Activated CD4-positive, alpha-beta T cell treated with anti-CD3 and anti-CD28 coated beads for 4 hours (primary cell): ENCODE measurements at regions not wholly inside any gene's neighbourhood (a gene's known extent, or its start where the extent isn't known, plus 50 kb on each side); places are given as distances from the start of the nearest gene placed in this dataset.
"Not testable (repeated sequence)": the region's sequence is repeated elsewhere in the genome, so short reads cannot be mapped to it uniquely, and the experiment has no call there.

Experiments used
- DNase-seq, 2 donors: peaks; one replicate each; pipeline ENCODE4 v3.0.0-alpha.2; 2020

DNA sequence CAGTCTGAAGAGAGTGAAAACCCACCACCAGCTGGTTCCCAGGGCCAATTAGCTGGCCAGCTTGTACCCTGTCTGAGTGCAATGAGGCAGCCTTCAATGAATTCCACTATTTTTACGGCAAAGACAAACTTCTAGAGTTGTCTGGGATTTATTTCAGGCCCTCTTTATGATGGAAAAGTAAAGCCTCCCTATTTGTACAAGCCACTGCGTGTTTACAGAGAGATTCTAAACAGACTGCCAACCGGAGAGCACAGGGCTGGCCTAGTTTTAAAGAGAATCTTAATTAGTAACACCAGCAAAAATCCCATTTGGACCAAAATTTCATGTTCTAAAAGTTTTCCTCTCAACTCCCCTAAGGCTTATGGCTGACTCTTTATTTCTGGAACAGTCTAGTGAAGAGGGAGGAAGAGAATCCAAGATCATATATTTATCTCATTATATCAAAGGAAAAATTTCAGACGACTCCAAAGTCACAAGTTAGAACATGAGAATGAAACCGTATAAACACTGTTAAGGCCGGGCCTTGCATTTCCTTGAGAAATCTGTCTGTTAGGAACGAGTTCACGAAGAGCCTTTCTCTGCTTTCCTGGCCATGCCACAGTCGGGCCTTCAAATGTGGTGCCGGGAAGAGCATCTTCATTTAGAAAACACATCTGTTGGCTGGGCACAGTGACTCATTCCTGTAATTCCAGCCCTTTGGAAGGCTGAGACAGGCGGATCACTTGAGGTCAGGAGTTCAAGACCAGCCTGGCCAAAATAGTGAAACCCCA is 724.6 kb upstream of the NRP1 start:
- no peak for DNase-seq

DNA sequence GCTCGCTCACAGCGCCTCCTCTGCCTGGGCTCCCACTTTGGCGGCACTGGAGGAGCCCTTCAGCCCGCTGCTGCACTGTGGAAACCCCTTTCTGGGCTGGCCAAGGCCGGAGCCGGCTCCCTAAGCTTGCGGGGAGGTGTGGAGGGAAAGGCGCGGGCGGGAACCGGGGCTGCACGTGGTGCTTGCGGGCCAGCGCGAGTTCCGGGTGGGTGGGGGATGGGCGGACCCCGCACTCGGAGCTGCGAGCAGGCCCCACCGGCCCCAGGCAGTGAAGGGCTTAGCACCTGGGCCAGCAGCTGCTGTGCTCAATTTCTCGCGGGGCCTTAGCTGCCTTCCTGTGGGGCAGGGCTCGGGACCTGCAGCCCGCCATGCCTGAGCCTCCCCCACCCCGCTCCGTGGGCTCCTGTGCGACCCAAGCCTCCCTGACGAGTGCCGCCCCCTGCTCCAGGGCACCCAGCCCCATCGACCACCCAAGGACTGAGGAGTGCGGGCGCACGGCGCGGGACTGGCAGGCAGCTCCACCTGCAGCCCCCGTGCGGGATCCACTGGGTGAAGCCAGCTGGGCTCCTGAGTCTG is 721.0 kb upstream of the NRP1 start:
- DNase-seq, result not testable (repeated sequence)

DNA sequence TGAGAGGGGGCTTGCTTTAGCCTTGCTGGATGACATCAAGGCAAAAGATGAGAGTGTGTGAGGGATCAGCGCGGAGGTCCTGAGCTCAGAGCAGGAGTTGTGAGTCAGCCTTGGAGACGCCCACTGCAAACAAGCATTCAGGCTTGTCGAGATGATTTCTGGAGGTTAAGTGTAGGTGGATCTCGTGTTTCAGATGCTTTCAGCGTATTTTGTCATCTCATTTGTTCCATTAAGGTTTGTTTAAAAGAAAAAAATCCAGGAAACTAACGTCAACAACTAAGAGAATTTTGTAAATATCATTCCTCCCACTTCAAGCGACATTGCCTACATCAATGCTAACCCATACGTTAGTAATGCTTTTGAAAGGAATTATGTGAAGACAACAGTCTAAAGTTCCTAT is 715.4 kb upstream of the NRP1 start:
- peak in 1 of 2 donors; percentile 2 for DNase-seq

DNA sequence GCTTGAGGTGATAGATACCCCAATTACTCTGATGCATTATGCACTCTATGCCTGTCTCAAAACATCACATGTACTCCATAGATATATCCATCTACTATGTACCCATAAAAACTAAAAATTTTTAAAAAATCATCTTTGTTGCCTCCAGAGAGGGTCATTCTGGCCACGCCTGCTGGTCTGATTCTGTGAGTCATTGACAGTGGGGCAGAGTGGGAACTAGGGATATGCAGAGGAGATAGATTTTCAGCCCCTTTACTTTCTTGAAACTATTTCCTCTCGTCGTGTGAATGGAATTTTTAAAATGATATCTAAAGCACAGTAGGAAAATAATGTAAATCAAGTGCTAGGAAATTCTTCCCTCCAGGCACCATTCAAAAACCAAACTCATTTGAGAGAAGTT is 715.0 kb upstream of the NRP1 start:
- DNase-seq, result no peak

DNA sequence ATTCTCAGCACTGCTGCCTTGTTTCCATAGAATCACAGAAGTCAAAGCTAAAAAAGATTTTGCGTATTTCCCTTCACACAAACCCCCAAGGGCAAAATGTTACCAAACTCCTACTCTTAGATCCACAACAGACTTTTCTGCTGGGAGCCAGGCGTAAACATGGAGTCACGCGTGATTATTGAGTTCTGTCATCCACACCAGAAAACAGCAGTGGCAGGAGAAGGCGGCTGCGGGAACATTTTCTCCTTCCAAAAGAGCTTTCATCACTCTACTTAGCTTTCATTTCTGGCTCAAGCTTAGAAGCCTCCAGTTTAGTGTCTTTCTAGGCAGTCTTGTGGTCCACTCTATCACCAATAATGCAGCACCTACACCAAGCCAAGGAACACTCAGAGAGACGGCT is 712.9 kb upstream of the NRP1 start:
- DNase-seq, result no peak

DNA sequence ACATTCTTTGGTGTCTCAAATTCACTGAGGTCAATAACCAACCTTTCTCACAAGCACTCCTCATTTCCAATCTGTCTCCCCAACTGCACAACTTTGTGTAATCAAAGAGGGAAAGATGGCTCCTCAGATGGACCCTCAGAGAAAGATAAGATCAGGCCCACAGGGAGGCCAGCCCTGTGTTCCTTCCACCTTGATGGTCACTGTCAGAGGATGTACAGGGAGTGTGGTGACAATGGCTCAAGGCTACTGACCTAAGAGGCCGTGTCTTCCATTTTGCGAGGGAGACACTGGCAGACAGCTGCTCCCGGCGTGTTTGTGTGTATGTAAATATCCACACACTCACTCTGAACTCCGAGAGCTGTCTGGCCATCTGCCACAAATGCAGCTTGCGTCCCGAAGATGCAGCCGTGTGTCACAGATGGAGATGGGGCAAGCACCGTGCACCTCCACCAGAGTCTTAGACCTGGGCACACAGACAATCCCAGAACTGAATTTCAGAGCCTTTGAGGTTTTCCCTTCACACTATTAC is 712.1 kb upstream of the NRP1 start:
- no peak for DNase-seq

DNA sequence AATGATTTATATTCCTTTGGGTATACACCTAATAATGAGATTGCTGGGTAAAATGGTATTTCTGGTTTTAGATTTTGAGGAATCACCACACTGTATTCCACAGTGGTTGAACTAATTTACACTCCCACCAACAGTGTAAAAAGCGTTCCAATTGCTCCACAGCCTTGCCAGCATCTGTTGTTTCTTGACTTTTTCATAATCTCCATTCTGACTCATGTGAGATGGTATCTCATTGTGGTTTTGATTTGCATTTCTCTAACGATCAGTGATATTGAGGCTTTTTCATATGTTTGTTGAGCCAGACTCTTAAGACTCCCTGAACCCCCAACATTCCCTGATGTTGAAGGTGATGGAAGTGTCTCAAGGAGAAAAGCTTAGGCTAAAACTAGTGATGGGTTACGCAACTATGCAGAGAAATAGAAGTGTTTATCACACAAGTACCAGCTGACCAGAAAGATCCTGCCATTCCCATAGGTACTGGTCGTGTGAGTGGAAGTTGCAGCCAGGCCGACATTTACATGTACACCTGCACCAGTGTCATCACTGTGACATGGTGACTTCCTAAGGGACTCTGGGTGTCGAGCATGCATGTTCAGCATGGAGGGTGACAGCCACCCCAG is 711.2 kb upstream of the NRP1 start:
- no peak for DNase-seq

DNA sequence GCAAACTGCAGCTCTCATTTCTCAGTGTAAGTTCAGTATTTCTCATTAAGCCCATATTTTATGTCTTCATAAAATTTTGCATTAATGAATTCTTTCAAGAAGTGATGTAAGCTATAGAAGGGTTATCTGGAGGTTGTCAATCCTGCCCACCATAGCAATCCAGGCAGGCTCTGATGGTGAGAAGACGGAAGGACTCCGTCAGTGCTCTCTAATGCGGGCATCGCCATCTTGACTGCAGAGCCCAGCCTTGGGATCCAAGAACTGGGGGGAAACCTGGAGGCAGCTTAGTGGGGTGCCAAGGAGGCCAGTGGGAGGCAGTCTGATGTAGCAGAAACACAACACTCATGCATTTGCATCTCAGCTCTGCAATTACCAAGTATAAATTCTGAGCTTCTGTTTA is 707.4 kb upstream of the NRP1 start:
- no peak for DNase-seq

DNA sequence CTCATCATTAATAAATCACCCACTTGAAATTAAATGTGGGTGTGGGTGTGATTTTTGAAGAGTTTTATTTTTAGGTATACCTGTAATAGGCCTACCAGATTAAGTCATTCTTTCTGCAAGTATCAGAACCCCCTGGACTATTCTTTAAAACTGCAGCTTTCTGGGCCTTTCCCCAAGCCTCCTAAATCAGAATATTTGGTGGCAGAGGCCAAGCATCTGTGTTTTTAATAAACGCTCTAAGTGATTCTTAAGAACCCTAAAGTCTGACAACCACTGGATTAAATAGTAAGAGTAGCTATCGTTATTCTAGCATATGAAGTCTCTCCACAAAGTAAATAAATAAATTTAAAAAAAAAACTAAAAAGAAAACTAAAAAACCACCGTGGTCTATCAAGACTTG is 703.0 kb upstream of the NRP1 start:
- DNase-seq, result no peak

DNA sequence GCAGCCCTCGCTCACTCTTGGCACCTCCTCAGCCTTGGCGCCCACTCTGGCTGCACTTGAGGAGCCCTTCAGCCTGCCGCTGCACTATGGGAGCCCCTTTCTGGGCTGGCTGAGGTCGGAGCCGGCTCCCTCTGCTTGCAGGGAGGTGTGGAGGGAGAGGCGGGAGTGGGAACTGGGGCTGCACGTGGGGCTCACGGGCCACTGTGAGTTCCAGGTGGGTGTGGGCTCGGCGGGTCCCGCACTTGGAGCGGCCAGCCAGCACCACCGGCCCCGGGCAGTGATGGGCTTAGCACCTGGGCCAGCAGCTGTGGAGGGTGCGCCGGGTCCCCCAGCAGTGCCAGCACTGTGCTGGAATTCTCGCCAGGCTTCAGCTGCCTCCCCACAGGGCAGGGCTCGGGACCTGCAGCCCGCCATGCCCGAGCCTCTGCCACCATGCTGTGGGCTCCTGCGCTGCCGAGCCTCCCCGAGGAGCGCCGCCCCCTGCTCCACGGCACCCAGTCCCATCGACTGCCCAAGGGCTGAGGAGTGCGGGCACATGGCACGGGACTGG is 700.8 kb upstream of the NRP1 start:
- not testable (repeated sequence) for DNase-seq

DNA sequence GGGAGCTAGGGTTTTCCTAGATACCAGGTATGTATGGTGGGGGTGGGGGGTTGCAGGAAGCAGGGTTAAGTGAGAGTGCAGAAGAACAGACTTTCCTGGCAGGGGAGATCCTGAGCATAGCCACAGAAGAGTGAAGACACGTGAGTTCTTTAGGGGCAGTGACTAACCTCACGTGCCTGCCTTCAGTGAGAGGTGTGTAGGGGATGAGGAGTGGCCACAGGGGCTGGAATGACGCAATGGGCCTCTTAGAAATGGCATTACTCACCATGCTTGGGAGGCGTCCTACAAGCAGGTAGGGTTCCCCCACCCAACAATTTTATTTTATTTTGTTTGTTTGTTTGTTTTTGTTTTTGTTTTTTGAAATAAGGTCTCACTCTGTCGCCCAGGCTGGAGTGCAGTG is 698.6 kb upstream of the NRP1 start:
- DNase-seq, result no peak

DNA sequence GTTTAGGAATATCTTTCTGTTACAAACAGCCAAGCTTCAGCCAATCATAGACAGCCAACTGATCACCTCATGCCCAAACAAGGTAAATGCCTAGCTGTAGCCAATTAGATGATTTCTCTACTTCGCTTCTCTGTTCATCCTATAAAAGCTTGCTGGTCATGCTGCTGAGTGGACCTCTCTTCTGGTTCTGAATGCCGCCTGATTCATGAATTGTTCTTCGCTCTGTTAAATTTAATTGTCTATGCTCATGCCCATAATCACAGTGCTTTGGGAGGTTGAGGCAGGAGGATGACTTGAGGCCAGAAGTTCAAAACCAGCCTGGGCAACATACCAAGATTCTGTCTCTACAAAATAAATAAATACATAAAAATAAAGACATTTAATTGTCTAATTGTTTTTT is 698.1 kb upstream of the NRP1 start:
- DNase-seq, result no peak

DNA sequence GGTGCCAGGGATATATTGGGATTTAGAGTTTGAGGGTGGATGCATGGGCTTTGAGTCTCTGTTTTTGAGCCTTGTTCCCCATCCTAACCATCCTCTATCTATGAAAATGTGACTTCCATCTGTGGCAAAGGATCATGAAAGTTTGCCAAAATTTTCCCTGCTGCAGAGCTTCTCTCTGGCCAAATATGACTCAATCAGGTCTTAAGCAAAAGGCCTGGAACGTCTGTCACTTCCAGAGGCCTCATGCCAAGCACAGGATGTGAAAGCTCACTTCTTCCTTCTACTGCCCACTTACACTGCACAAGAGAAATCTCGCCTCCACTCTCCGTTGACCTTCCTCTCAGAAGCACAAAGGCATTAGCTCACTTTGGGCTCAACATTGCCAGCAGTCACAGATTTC is 696.9 kb upstream of the NRP1 start:
- DNase-seq, result no peak

DNA sequence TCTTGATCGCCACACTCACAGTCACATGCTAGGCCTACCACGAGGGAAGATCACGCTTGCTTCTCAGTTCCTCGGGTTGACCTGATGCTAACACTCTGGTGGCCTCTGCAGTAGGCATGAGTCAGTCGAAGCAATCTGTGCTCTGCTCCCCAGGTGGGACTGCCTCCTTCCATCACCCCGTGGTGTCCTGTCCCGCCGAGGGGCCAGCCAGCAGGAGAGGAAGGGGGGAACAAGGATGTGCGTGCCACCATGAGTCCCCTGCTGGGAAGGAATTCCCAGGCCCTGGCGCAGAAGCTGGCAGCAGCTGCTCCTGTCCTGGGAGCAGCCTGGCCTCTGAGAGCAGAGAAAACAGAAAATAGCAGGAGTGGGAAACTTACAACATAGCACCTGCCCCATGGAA is 695.0 kb upstream of the NRP1 start:
- no peak for DNase-seq

DNA sequence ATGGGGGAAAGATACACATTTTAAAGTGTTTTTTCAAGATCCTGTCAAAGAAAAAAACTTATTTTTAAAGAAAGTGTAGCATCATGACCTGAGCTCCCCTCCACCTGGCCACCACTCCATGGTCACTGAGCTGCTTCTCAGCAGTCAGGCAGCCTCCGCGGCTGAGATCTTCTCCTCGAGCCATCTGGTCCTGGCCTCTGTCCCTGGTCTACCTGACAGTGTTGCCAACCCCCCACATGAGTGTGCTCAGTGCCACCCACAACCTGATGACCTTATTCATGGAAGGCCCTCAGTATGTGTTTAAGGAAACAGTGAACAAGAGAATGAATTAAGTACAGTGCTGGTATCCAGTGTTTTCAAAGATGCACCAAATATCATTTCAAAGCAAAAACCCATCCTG is 694.5 kb upstream of the NRP1 start:
- no peak for DNase-seq

DNA sequence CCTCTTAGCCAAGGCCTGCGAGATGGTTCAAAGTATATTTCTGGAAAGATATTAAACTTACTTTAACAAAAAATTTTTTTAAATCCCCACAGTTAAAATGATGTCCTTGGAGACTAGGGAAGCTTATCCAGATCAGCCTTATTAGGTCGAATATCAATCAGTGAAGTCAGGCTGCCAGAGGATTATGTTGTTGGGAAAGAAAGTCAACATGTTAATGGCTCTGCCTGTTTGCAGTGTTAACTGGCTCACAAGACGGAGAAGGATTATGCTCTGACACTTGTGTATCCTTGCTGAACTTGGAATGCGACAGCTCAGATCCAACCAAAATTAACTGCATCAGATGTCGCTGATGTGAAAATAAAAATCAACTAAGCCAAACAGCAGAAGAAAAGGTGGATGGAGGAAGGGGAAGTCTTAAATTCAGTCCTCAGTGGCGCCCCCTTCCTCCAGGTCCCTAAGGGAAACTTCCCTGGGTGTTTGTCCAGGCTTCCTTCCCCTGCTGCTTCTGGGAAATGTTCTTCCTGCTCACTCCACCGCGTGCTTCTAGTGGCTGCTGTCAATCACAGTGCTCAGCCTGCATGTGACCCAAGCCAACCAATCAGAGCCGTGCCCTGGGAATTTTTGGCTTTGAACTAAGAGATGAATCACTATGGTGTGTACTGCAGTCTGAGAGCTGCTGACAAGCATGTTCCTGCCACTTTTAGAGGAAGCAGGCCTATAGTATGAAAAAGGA is 690.4 kb upstream of the NRP1 start:
- DNase-seq, result no peak

DNA sequence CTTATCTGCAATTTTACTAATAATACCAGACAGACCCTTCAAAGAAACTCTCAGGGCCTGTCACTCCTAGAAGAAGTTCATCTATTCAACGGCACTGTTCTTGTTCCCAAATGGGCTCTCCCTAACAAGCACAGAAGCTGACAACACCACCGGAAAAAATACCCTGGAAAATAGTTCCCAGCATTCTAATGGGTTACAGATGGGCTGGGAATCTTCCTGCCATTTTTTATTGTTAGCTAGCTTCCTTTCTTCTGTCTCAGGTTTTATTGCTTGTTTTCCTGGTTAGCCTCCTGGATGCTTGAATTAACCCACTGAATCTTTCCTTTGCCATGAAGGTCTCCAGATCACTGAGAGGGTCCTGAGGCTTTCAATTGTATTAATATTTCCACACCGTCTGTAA is 689.8 kb upstream of the NRP1 start:
- no peak for DNase-seq

DNA sequence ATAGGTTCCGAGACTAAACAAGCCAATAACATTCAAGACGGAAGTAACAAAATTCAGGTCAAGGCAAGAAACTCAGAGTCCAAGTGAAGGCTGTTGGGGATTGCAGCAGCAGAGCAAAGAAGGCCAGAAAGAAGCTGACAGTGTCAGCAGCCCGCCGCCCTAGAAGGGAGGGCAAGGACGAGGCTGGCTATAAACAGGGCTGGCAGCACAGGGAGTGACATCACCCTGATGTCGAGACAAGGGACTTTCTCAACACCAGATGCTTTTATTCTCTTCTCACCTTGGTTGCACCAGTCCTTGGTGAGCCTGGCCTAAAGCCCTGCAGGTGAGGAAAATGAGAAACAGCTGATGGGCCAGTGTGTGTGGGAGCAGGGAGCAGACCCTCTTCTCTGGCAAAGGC is 687.7 kb upstream of the NRP1 start:
- DNase-seq, result no peak

DNA sequence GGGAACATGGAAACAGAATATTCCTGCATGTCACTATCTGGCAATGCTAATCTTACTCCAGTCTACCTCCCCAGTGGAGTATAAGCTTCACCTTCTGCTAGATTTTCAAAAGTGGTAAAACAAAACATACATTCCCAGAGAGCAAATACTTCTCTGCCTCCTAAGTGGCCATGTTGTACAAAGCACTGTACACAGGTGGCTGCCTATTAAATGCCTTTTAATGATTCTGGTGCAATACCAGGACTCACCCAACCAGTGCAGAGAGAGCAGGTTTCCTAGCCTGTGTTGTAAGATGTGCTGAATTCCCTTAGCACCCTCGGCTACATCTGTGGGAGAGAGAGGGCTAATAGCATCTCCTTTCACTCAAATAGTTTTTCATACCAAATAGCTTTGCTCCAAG is 684.3 kb upstream of the NRP1 start:
- no peak for DNase-seq

DNA sequence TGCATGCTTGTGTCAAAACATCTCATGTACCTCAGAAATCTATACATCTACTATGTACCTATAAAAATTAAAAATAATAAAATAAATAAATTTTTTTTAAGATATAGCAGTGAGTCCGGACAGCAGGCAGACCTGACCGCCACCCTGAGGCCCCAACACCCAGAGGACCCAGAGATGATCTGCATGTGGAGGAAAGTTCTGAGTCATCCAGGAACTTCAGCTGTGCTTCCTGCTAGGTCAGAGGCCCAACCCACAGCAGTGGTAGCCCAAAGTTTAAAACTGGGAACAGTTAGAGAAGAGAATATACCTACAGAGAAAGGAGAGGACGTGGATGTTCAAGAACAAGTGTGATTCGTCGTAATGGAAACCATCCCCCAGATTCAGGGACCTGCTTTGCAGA is 683.7 kb upstream of the NRP1 start:
- no peak for DNase-seq

DNA sequence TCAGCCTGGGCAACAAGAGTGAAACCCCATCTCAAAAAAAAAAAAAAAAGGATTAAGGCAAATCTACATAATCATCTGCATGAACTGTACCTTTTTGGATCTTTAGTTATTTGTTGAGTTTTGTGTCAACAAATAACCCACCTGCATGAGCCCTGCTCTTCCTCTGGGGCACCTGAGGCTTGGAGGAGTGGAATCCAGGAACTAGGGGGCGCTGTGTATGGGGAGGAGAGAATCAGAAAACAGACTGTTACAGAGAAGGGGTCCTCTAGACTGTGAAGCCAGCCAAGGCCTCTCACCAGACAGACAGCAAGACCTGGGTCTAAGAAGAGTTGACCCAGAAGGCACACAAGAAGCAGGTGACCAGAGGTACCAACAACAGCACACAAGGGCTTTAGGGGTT is 682.8 kb upstream of the NRP1 start:
- no peak for DNase-seq

DNA sequence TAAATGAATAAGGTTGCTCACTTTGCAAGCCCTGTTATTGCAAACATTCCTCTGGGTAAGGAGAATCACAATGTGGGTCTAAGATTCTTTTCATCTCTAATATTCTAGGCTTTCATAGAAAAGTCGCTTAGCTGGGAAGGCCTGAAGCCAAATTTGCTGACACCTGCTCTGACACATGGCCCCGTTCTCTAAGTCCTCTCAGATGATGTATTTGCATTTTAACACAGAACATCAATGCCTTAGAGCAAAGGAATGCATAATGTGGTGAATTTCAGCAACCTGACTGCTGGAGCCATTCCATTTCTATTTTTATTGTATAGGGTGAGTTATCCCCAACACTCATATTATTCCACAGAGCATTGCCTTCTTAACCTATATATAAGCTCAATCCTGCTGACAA is 682.1 kb upstream of the NRP1 start:
- no peak for DNase-seq

DNA sequence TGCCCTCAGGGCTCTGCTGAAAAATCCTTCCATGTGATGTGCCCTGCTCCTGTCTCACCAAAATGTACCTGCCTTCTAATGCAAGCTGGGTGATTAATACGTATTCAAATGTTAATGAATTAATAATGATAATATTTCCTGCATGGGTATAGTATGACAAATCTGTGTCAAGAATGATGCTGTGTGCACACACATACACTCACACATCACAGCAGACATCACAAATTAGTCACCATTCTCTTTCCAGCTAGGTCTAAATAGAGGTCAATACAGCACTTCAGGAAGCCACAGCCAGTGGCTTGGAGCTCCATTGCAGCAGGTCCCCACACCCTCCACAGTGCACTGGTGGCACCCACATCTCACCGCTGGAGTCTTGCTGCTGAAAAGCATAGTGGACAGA is 681.2 kb upstream of the NRP1 start:
- no peak for DNase-seq
